ENCODE measurements at regions not wholly inside any gene's neighbourhood (a gene's known extent, or its start where the extent isn't known, plus 50 kb on each side); places are given as distances from the start of the nearest gene placed in this dataset.
A peak's percentile ranks its signal among the peaks of the same experiment; 100 is the strongest.

- Mint-ChIP-seq H3K27ac (no peak overlapping the region), H3K4me3 (ENCODE audit: low read depth) (no peak overlapping the region)
Measured at GRCh38 chr7:12120632-12121031, 90.5 kb upstream of the TMEM106B start.

GRCh38 chr7:12123172-12123571, 87.9 kb upstream of the TMEM106B start:
- Mint-ChIP-seq H3K36me3 (ENCODE audit: low read depth) (no peaks in the 10 kb centered on the region), H3K27me3 (ENCODE audit: low read depth) (peaks cover 27% of the 10 kb centered on the region), H3K27ac (no peak overlapping the region), H3K9me3 (no peaks in the 10 kb centered on the region), H3K4me3 (ENCODE audit: low read depth) (no peak overlapping the region), H3K4me1 (ENCODE audit: low read depth) (no peaks in the 10 kb centered on the region)
- intact Hi-C loops (cut with micrococcal nuclease): no loop called here
- DNase-seq (ENCODE audit: low spot score): no peak

More at GRCh38 chr7:12120632-12121031, 90.5 kb upstream of the TMEM106B start:
- H3K9me3 Mint-ChIP-seq: no peaks in the 10 kb centered on the region
- H3K36me3 Mint-ChIP-seq (ENCODE audit: low read depth): no peaks in the 10 kb centered on the region
- peaks cover 28% of the 10 kb centered on the region for H3K27me3 Mint-ChIP-seq (ENCODE audit: low read depth)
- DNase-seq (ENCODE audit: low spot score): no peak
- intact Hi-C loops (cut with micrococcal nuclease): no loop called here
- no peaks in the 10 kb centered on the region for H3K4me1 Mint-ChIP-seq (ENCODE audit: low read depth)

GRCh38 chr7:12124028-12124427, 87.1 kb upstream of the TMEM106B start:
- no peaks in the 10 kb centered on the region for H3K36me3 Mint-ChIP-seq (ENCODE audit: low read depth)
- H3K4me3 Mint-ChIP-seq (ENCODE audit: low read depth): no peak overlapping the region
- DNase-seq (ENCODE audit: low spot score): no peak
- H3K27me3 Mint-ChIP-seq (ENCODE audit: low read depth): peaks cover 27% of the 10 kb centered on the region
- no peaks in the 10 kb centered on the region for H3K4me1 Mint-ChIP-seq (ENCODE audit: low read depth)
- intact Hi-C loops (cut with micrococcal nuclease): no loop called here
- no peaks in the 10 kb centered on the region for H3K9me3 Mint-ChIP-seq
- H3K27ac Mint-ChIP-seq: no peak overlapping the region

GRCh38 chr7:12127455-12127854, 83.6 kb upstream of the TMEM106B start:
- Mint-ChIP-seq H3K27ac (no peak overlapping the region), H3K27me3 (ENCODE audit: low read depth) (peaks cover 20% of the 10 kb centered on the region), H3K4me3 (ENCODE audit: low read depth) (no peak overlapping the region), H3K4me1 (ENCODE audit: low read depth) (peaks cover 10% of the 10 kb centered on the region), H3K9me3 (peaks cover 4% of the 10 kb centered on the region), H3K36me3 (ENCODE audit: low read depth) (no peaks in the 10 kb centered on the region)
- DNase-seq (ENCODE audit: low spot score): no peak
- intact Hi-C loops (cut with micrococcal nuclease): no loop called here

- Mint-ChIP-seq H3K9me3 (peaks cover 10% of the 10 kb centered on the region), H3K4me3 (ENCODE audit: low read depth) (no peak overlapping the region), H3K27me3 (ENCODE audit: low read depth) (peaks cover 7% of the 10 kb centered on the region), H3K4me1 (ENCODE audit: low read depth) (peaks cover 10% of the 10 kb centered on the region), H3K27ac (peak overlapping the region; percentile 45), H3K36me3 (ENCODE audit: low read depth) (no peaks in the 10 kb centered on the region)
- intact Hi-C loops (cut with micrococcal nuclease): no loop called here
- no peak for DNase-seq (ENCODE audit: low spot score)
Measured at GRCh38 chr7:12130609-12131008, 80.5 kb upstream of the TMEM106B start.

GRCh38 chr7:12131122-12131521, 80.0 kb upstream of the TMEM106B start:
- H3K27me3 Mint-ChIP-seq (ENCODE audit: low read depth): peaks cover 6% of the 10 kb centered on the region
- H3K9me3 Mint-ChIP-seq: peaks cover 10% of the 10 kb centered on the region
- peak overlapping the region; percentile 45 for H3K27ac Mint-ChIP-seq
- H3K4me1 Mint-ChIP-seq (ENCODE audit: low read depth): peaks cover 10% of the 10 kb centered on the region
- no peak overlapping the region for H3K4me3 Mint-ChIP-seq (ENCODE audit: low read depth)
- DNase-seq (ENCODE audit: low spot score): no peak
- no peaks in the 10 kb centered on the region for H3K36me3 Mint-ChIP-seq (ENCODE audit: low read depth)
- intact Hi-C loops (cut with micrococcal nuclease): no loop called here

- H3K4me3 Mint-ChIP-seq (ENCODE audit: low read depth): no peak overlapping the region
- no peak for DNase-seq (ENCODE audit: low spot score)
- no peak overlapping the region for H3K27ac Mint-ChIP-seq
- intact Hi-C loops (cut with micrococcal nuclease): no loop called here
- H3K9me3 Mint-ChIP-seq: peaks cover 10% of the 10 kb centered on the region
- H3K4me1 Mint-ChIP-seq (ENCODE audit: low read depth): peaks cover 25% of the 10 kb centered on the region
- H3K36me3 Mint-ChIP-seq (ENCODE audit: low read depth): no peaks in the 10 kb centered on the region
- H3K27me3 Mint-ChIP-seq (ENCODE audit: low read depth): no peaks in the 10 kb centered on the region
Measured at GRCh38 chr7:12133865-12134264, 77.2 kb upstream of the TMEM106B start.

- intact Hi-C loops (cut with micrococcal nuclease): loop anchor here (5.0 kb wide), 1 partner anchor 121 kb away; no protein-coding TSS in a partner anchor
- Mint-ChIP-seq H3K9me3 (peaks cover 10% of the 10 kb centered on the region), H3K4me1 (ENCODE audit: low read depth) (peaks cover 15% of the 10 kb centered on the region), H3K27me3 (ENCODE audit: low read depth) (peaks cover 4% of the 10 kb centered on the region), H3K4me3 (ENCODE audit: low read depth) (no peak overlapping the region), H3K27ac (no peak overlapping the region), H3K36me3 (ENCODE audit: low read depth) (no peaks in the 10 kb centered on the region)
- DNase-seq (ENCODE audit: low spot score): no peak
Measured at GRCh38 chr7:12136523-12136922, 74.6 kb upstream of the TMEM106B start.

GRCh38 chr7:12137283-12137682, 73.8 kb upstream of the TMEM106B start:
- Mint-ChIP-seq H3K9me3 (peaks cover 8% of the 10 kb centered on the region), H3K4me1 (ENCODE audit: low read depth) (peaks cover 15% of the 10 kb centered on the region), H3K27me3 (ENCODE audit: low read depth) (peaks cover 7% of the 10 kb centered on the region), H3K4me3 (ENCODE audit: low read depth) (no peak overlapping the region), H3K27ac (no peak overlapping the region), H3K36me3 (ENCODE audit: low read depth) (no peaks in the 10 kb centered on the region)
- intact Hi-C loops (cut with micrococcal nuclease): loop anchor here (1.0 to 5.0 kb wide), 2 partner anchors 73 to 120 kb away; no protein-coding TSS in a partner anchor
- DNase-seq (ENCODE audit: low spot score): no peak

GRCh38 chr7:12138421-12138820, 72.7 kb upstream of the TMEM106B start:
- Mint-ChIP-seq H3K4me1 (ENCODE audit: low read depth) (peaks cover 15% of the 10 kb centered on the region), H3K4me3 (ENCODE audit: low read depth) (no peak overlapping the region), H3K36me3 (ENCODE audit: low read depth) (no peaks in the 10 kb centered on the region), H3K9me3 (no peaks in the 10 kb centered on the region), H3K27ac (peak overlapping the region; percentile 19), H3K27me3 (ENCODE audit: low read depth) (peaks cover 7% of the 10 kb centered on the region)
- intact Hi-C loops (cut with micrococcal nuclease): loop anchor here (5.0 kb wide), 1 partner anchor 119 kb away; no protein-coding TSS in a partner anchor
- DNase-seq (ENCODE audit: low spot score): no peak

GRCh38 chr7:12139416-12139815, 71.7 kb upstream of the TMEM106B start:
- no peak for DNase-seq (ENCODE audit: low spot score)
- no peak overlapping the region for H3K4me3 Mint-ChIP-seq (ENCODE audit: low read depth)
- no peaks in the 10 kb centered on the region for H3K36me3 Mint-ChIP-seq (ENCODE audit: low read depth)
- H3K27me3 Mint-ChIP-seq (ENCODE audit: low read depth): peaks cover 7% of the 10 kb centered on the region
- H3K4me1 Mint-ChIP-seq (ENCODE audit: low read depth): peaks cover 15% of the 10 kb centered on the region
- peaks cover 4% of the 10 kb centered on the region for H3K9me3 Mint-ChIP-seq
- no peak overlapping the region for H3K27ac Mint-ChIP-seq
- intact Hi-C loops (cut with micrococcal nuclease): loop anchor here (5.0 kb wide), 1 partner anchor 118 kb away; no protein-coding TSS in a partner anchor

GRCh38 chr7:12146813-12147212, 64.3 kb upstream of the TMEM106B start:
- Mint-ChIP-seq H3K9me3 (peaks cover 4% of the 10 kb centered on the region), H3K4me3 (ENCODE audit: low read depth) (no peak overlapping the region), H3K27me3 (ENCODE audit: low read depth) (peaks cover 6% of the 10 kb centered on the region), H3K4me1 (ENCODE audit: low read depth) (no peaks in the 10 kb centered on the region), H3K36me3 (ENCODE audit: low read depth) (no peaks in the 10 kb centered on the region), H3K27ac (no peak overlapping the region)
- intact Hi-C loops (cut with micrococcal nuclease): no loop called here
- DNase-seq (ENCODE audit: low spot score): no peak

- H3K9me3 Mint-ChIP-seq: no peaks in the 10 kb centered on the region
- no peaks in the 10 kb centered on the region for H3K4me1 Mint-ChIP-seq (ENCODE audit: low read depth)
- H3K36me3 Mint-ChIP-seq (ENCODE audit: low read depth): no peaks in the 10 kb centered on the region
- DNase-seq (ENCODE audit: low spot score): no peak
- intact Hi-C loops (cut with micrococcal nuclease): no loop called here
- peaks cover 11% of the 10 kb centered on the region for H3K27me3 Mint-ChIP-seq (ENCODE audit: low read depth)
- no peak overlapping the region for H3K4me3 Mint-ChIP-seq (ENCODE audit: low read depth)
- H3K27ac Mint-ChIP-seq: no peak overlapping the region
Measured at GRCh38 chr7:12152196-12152918, 58.7 kb upstream of the TMEM106B start.

All from activated T-helper 2 cell treated with anti-CD3 and anti-CD28 coated beads, Interferon-gamma antibody, Interleukin-2, Interleukin-4, amounts not matched to agents 10 μg/mL and 5 μg/mL and 100 μg/mL, durations not matched to agents 14 hours and 24 hours and 36 hours (primary cell).